HG02610 (cell line): ENCODE measurements at regions not wholly inside any gene's neighbourhood (a gene's known extent, or its start where the extent isn't known, plus 50 kb on each side); places are given as distances from the start of the nearest gene placed in this dataset.

Experiments
- ATAC-seq: cut with Tn5 transposase; IDR thresholded peaks from one replicate; pipeline ENCODE4 v1.9.1; 2021; ENCODE audit warnings: mild to moderate bottlenecking, moderate library complexity; ENCODE audit not compliant: unreplicated experiment

GRCh38 chrX:39609941-39610340, 487.8 kb downstream of the BCOR start:
- no peak for ATAC-seq

- no peak for ATAC-seq
Observed at GRCh38 chrX:39611468-39611867, 486.3 kb downstream of the BCOR start.

- ATAC-seq: no peak
Observed at GRCh38 chrX:39613482-39613995, 484.2 kb downstream of the BCOR start.

GRCh38 chrX:39613997-39614679, 483.6 kb downstream of the BCOR start:
- ATAC-seq: peak; percentile 55

- no peak for ATAC-seq
Observed at GRCh38 chrX:39614680-39614998, 483.1 kb downstream of the BCOR start.

GRCh38 chrX:39616098-39616729, 481.5 kb downstream of the BCOR start:
- no peak for ATAC-seq

GRCh38 chrX:39616731-39617130, 481.0 kb downstream of the BCOR start:
- ATAC-seq: no peak

GRCh38 chrX:39618178-39618577, 479.6 kb downstream of the BCOR start:
- ATAC-seq: no peak

GRCh38 chrX:39619182-39620009, 478.4 kb downstream of the BCOR start:
- no peak for ATAC-seq

- no peak for ATAC-seq
Observed at GRCh38 chrX:39624166-39624565, 473.6 kb downstream of the BCOR start.

- ATAC-seq: no peak
Observed at GRCh38 chrX:39625810-39626209, 471.9 kb downstream of the BCOR start.

- no peak for ATAC-seq
Observed at GRCh38 chrX:39626749-39627148, 471.0 kb downstream of the BCOR start.

- no peak for ATAC-seq
Observed at GRCh38 chrX:39627257-39627656, 470.5 kb downstream of the BCOR start.

- ATAC-seq: no peak
Observed at GRCh38 chrX:39629001-39629400, 468.8 kb downstream of the BCOR start.

GRCh38 chrX:39630344-39630743, 467.4 kb downstream of the BCOR start:
- no peak for ATAC-seq

- no peak for ATAC-seq
Observed at GRCh38 chrX:39631276-39632229, 466.2 kb downstream of the BCOR start.

- ATAC-seq: no peak
Observed at GRCh38 chrX:39633293-39633692, 464.5 kb downstream of the BCOR start.

- no peak for ATAC-seq
Observed at GRCh38 chrX:39636481-39636880, 461.3 kb downstream of the BCOR start.

GRCh38 chrX:39638526-39638925, 459.2 kb downstream of the BCOR start:
- ATAC-seq: no peak

- no peak for ATAC-seq
Observed at GRCh38 chrX:39639871-39640270, 457.9 kb downstream of the BCOR start.

- ATAC-seq: no peak
Observed at GRCh38 chrX:39640866-39641265, 456.9 kb downstream of the BCOR start.
